Nephron progenitor cell (in vitro differentiated cells): ENCODE measurements at regions not wholly inside any gene's neighbourhood (a gene's known extent, or its start where the extent isn't known, plus 50 kb on each side); places are given as distances from the start of the nearest gene placed in this dataset.

ENCODE experiments used
- DNase-seq: peaks from one replicate; pipeline ENCODE4 v3.0.0; 2021
- H3K27ac Mint-ChIP-seq: 2 replicates; pipeline ENCODE4 v1.8.0; 2021; ENCODE audit warnings: mild to moderate bottlenecking, moderate library complexity, mixed read lengths
- H3K27me3 Mint-ChIP-seq: 2 replicates; pipeline ENCODE4 v1.8.0; 2021; ENCODE audit warnings: mild to moderate bottlenecking, low read depth, mixed read lengths; ENCODE audit not compliant: poor library complexity
- H3K36me3 Mint-ChIP-seq: 2 replicates; pipeline ENCODE4 v1.8.0; 2021; ENCODE audit warnings: low read depth, mixed read lengths
- H3K4me1 Mint-ChIP-seq: 2 replicates; pipeline ENCODE4 v1.8.0; 2021; ENCODE audit warnings: mixed read lengths
- H3K4me3 Mint-ChIP-seq: 2 replicates; pipeline ENCODE4 v1.8.0; 2021; ENCODE audit warnings: mild to moderate bottlenecking, moderate library complexity, mixed read lengths
- H3K9me3 Mint-ChIP-seq: 2 replicates; pipeline ENCODE4 v1.8.0; 2021; ENCODE audit warnings: mild to moderate bottlenecking, moderate library complexity, mixed read lengths
- CTCF ChIP-seq: fragments of 200-600 bp; sonication (generic); IDR thresholded peaks from 2 replicates; pipeline ENCODE4 v1.5.0; 2021; ENCODE audit warnings: antibody characterized with exemption

DNA sequence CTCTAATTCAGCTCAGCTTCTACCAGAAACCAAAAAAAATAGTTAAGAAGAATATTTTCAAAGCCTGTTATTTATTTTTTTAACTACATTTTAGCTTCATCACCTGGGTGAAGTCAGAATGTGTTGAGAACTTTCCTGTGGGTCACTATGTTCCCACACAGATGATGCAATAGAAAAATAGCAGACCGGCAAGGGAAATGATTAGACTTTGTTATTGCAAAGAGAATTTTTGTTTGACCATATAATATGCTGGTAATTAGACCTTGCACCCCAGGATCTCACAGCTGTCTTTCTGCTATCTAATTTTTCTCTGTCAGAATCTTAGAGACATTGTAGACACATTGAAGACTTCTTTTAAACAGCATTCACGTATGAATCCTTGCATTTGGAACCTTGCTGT is 299.3 kb downstream of the TBX15 start:
- Mint-ChIP-seq H3K4me3 (no peak overlapping the region), H3K9me3 (no peaks in the 10 kb centered on the region), H3K27me3 (peaks cover 4% of the 10 kb centered on the region), H3K4me1 (no peaks in the 10 kb centered on the region), H3K27ac (no peak overlapping the region), H3K36me3 (no peaks in the 10 kb centered on the region)
- DNase-seq: no peak
- TF ChIP-seq CTCF: no peak

- no peak for TF ChIP-seq CTCF
Measured at GRCh38 chr1:118661769-118662320, 326.3 kb downstream of the TBX15 start.

GRCh38 chr1:118660769-118661168 is 327.4 kb downstream of the TBX15 start:
- H3K9me3 Mint-ChIP-seq: peaks cover 21% of the 10 kb centered on the region
- H3K4me3 Mint-ChIP-seq: no peak overlapping the region
- DNase-seq: no peak
- peaks cover 15% of the 10 kb centered on the region for H3K36me3 Mint-ChIP-seq
- no peak for TF ChIP-seq CTCF
- no peaks in the 10 kb centered on the region for H3K27me3 Mint-ChIP-seq
- H3K27ac Mint-ChIP-seq: no peak overlapping the region
- H3K4me1 Mint-ChIP-seq: peaks cover 26% of the 10 kb centered on the region

More at GRCh38 chr1:118661769-118662320, 326.3 kb downstream of the TBX15 start:
- peaks cover 5% of the 10 kb centered on the region for H3K36me3 Mint-ChIP-seq
- peaks cover 26% of the 10 kb centered on the region for H3K4me1 Mint-ChIP-seq
- no peaks in the 10 kb centered on the region for H3K27me3 Mint-ChIP-seq
- H3K4me3 Mint-ChIP-seq: no peak overlapping the region
- H3K27ac Mint-ChIP-seq: no peak overlapping the region
- no peak for DNase-seq
- H3K9me3 Mint-ChIP-seq: peaks cover 18% of the 10 kb centered on the region

GRCh38 chr1:118659646-118660045 is 328.5 kb downstream of the TBX15 start:
- H3K36me3 Mint-ChIP-seq: peaks cover 15% of the 10 kb centered on the region
- peaks cover 28% of the 10 kb centered on the region for H3K9me3 Mint-ChIP-seq
- TF ChIP-seq CTCF: no peak
- peaks cover 26% of the 10 kb centered on the region for H3K4me1 Mint-ChIP-seq
- H3K27ac Mint-ChIP-seq: no peak overlapping the region
- H3K27me3 Mint-ChIP-seq: no peaks in the 10 kb centered on the region
- H3K4me3 Mint-ChIP-seq: no peak overlapping the region
- DNase-seq: no peak

GRCh38 chr1:118650107-118650807 is 337.9 kb downstream of the TBX15 start:
- no peak for TF ChIP-seq CTCF
- Mint-ChIP-seq H3K9me3 (peaks cover 23% of the 10 kb centered on the region), H3K36me3 (no peaks in the 10 kb centered on the region), H3K27ac (peak overlapping the region; percentile 61), H3K4me1 (peaks cover 31% of the 10 kb centered on the region), H3K27me3 (no peaks in the 10 kb centered on the region), H3K4me3 (no peak overlapping the region)
- DNase-seq: no peak
